Cardiac muscle cell (in vitro differentiated cells and primary cell): ENCODE measurements at regions not wholly inside any gene's neighbourhood (a gene's known extent, or its start where the extent isn't known, plus 50 kb on each side); places are given as distances from the start of the nearest gene placed in this dataset.
A peak's percentile ranks its signal among the peaks of the same experiment; 100 is the strongest.

ENCODE experiments used
- DNase-seq, 2 donors: peaks; one replicate each; pipeline versions ENCODE4 v3.0.0 to v3.0.0-alpha.2; 2010 to 2017; ENCODE audit warnings: low read depth in 1 of 2, low spot score in 1 of 2
- H3K27ac ChIP-seq: fragments of 200-600 bp; sonication (generic); 2 replicates; pipeline ENCODE4 v1.5.1; 2016
- H3K27me3 ChIP-seq: fragments of 200-600 bp; sonication (generic); 2 replicates; pipeline ENCODE4 v1.6.0; 2016; ENCODE audit warnings: control low read depth
- H3K36me3 ChIP-seq: fragments of 200-600 bp; sonication (generic); 2 replicates; pipeline ENCODE4 v1.5.1; 2016; ENCODE audit warnings: control low read depth
- H3K4me1 ChIP-seq: fragments of 200-600 bp; sonication (generic); 2 replicates; pipeline ENCODE4 v1.8.1; 2017; ENCODE audit warnings: low read depth, mild to moderate bottlenecking, mixed run types
- H3K4me3 ChIP-seq: fragments of 200-600 bp; sonication (generic); 2 replicates; pipeline ENCODE4 v1.5.1; 2016; ENCODE audit warnings: mild to moderate bottlenecking
- H3K9me3 ChIP-seq: fragments of 200-600 bp; sonication (generic); 2 replicates; pipeline ENCODE4 v1.5.1; 2017; ENCODE audit warnings: low read depth, mild to moderate bottlenecking, control low read depth
- TF ChIP-seq, protein P1 (sequence below): IDR thresholded peaks from 2 replicates; pipeline ENCODE4 v1.5.1; 2012; ENCODE audit warnings: low read depth, mild to moderate bottlenecking, low read length

DNA sequence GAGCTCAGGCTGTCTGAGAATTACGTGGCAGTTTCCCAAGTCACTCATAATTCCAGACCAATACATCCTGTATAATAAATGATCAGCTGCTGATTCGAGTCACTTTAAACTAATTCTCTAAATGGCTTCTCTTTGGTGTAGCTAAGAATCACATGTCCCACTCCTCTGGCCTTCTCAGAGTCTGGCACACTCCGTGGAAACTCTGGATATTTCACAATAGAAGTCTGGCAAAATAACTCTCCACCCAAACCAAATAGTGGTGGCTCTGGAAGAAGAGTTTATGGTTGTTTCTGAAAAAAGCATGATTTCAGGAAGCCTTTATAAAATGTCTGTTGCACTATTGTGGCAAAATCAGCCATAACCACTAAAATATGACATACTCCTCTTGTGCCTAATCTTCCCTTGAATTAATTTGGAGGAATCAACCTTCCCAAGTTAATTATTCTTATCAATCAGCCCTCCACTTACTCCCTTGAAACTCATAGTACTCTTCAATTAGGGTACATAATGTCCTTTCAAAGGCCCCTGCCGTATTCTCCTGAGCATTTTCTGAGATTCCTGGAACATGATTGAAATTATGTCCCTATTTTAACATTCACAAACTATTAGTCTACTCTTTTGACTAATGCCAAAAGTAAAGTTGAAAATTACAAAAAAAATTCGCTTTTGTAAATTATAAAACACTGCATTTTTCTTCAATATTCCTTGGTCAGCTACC, 991.6 kb downstream of the FAT4 start:
- Histone ChIP-seq H3K4me1 (no peaks in the 10 kb centered on the region), H3K4me3 (no peak overlapping the region), H3K27ac (no peak overlapping the region), H3K36me3 (no peaks in the 10 kb centered on the region), H3K27me3 (no peaks in the 10 kb centered on the region), H3K9me3 (no peaks in the 10 kb centered on the region)
- TF ChIP-seq, protein P1, sequence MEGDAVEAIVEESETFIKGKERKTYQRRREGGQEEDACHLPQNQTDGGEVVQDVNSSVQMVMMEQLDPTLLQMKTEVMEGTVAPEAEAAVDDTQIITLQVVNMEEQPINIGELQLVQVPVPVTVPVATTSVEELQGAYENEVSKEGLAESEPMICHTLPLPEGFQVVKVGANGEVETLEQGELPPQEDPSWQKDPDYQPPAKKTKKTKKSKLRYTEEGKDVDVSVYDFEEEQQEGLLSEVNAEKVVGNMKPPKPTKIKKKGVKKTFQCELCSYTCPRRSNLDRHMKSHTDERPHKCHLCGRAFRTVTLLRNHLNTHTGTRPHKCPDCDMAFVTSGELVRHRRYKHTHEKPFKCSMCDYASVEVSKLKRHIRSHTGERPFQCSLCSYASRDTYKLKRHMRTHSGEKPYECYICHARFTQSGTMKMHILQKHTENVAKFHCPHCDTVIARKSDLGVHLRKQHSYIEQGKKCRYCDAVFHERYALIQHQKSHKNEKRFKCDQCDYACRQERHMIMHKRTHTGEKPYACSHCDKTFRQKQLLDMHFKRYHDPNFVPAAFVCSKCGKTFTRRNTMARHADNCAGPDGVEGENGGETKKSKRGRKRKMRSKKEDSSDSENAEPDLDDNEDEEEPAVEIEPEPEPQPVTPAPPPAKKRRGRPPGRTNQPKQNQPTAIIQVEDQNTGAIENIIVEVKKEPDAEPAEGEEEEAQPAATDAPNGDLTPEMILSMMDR, result no peak
- peak in 1 of 2 donors; percentile 30 for DNase-seq

DNA sequence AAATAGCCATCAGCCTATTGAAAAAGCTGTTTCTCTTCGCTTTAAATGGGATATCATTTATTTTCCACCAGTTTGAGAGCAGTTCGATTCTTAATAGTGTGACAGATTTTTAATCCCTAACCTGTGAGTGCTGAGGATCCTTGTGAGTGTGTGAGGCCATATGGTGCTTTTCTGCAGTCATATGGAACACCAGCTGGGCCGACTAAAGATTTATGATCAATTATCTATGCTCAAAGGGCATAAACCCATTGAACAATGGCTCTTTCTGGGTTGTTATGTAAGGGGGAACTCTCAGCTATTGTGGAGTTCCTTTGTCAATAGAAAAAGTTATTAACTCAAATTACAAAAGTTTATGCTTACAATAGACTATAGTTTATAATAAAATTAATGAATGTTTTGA, 1003.6 kb downstream of the FAT4 start:
- no peak overlapping the region for H3K27ac ChIP-seq
- H3K9me3 ChIP-seq, result no peaks in the 10 kb centered on the region
- H3K36me3 ChIP-seq, result no peaks in the 10 kb centered on the region
- H3K27me3 ChIP-seq, result no peaks in the 10 kb centered on the region
- H3K4me1 ChIP-seq, result no peaks in the 10 kb centered on the region
- TF ChIP-seq, protein P1, result no peak
- no peak overlapping the region for H3K4me3 ChIP-seq
- no peak for DNase-seq

DNA sequence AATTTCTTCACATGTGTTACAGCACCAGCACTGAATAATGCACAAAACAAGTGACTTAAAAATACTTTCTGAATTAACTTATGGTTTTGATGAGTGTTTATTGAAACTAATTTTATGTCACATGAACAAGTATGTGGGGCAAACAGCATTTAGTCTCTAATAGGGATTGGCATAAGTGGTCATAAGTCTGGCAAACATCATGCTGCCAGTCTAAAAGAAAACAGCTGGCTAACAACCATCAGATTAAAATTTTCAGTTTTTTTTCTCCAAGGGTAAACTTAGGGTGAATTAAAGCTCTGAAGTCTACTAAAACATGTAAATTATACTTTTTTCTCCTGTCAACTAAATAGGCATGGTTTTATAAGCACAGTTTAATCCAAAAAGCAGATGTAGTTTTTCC, 1014.2 kb downstream of the FAT4 start:
- H3K9me3 ChIP-seq, result no peaks in the 10 kb centered on the region
- H3K4me1 ChIP-seq, result no peaks in the 10 kb centered on the region
- H3K27ac ChIP-seq, result no peak overlapping the region
- DNase-seq, result no peak
- no peaks in the 10 kb centered on the region for H3K27me3 ChIP-seq
- TF ChIP-seq, protein P1, result no peak
- no peak overlapping the region for H3K4me3 ChIP-seq
- no peaks in the 10 kb centered on the region for H3K36me3 ChIP-seq

DNA sequence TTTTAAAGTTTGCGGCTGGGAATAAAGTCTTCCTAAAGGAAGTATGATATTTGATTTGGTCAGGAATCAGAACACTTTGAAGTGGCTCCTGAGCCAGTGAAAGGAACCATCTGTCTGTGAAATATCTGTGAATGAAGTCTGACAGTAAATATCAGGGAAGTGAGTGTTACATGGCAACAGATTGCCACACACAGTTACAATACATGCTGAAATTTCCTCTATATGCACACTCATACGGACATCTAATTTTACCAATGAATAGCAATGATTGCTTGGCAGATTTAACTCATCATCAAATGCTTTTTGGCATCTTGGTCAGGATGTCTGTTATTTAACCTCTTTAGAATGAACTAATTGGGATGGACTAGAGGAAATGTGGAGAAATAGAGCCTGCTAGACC, 1023.8 kb downstream of the FAT4 start:
- H3K4me1 ChIP-seq, result no peaks in the 10 kb centered on the region
- H3K27me3 ChIP-seq, result no peaks in the 10 kb centered on the region
- no peaks in the 10 kb centered on the region for H3K36me3 ChIP-seq
- TF ChIP-seq, protein P1, result no peak
- no peak overlapping the region for H3K4me3 ChIP-seq
- DNase-seq, result peak in 1 of 2 donors; percentile 1
- H3K9me3 ChIP-seq, result no peaks in the 10 kb centered on the region
- no peak overlapping the region for H3K27ac ChIP-seq

DNA sequence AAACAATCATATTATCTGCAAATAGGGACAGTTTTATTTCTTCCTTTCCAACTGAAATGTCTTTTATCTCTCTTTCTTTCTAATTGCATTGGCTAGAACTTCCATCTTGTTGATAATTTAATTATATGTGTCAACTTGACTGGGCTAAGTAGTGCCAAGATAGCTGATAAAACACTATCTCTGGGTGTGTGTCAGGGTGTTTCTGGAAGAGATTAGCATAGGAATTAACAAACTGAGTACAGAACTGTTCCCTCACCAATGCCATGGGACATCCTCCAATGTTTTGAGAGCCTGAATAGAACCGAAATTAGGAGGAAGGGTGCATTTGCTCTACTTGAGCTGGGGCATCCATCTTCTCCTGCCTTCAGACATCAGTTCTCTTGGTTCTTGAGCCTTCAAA, 1027.2 kb downstream of the FAT4 start:
- Histone ChIP-seq H3K27ac (no peak overlapping the region), H3K36me3 (no peaks in the 10 kb centered on the region), H3K4me1 (no peaks in the 10 kb centered on the region), H3K27me3 (no peaks in the 10 kb centered on the region), H3K4me3 (no peak overlapping the region), H3K9me3 (no peaks in the 10 kb centered on the region)
- TF ChIP-seq, protein P1, result no peak
- DNase-seq, result no peak
